Suprapubic skin (tissue), 4 donors: ENCODE measurements at regions not wholly inside any gene's neighbourhood (a gene's known extent, or its start where the extent isn't known, plus 50 kb on each side); places are given as distances from the start of the nearest gene placed in this dataset.

Source experiments
- DNase-seq, 2 donors: peaks; one replicate each; pipeline ENCODE4 v3.0.0-alpha.2; 2019; ENCODE audit warnings: low spot score in 2 of 2
- H3K27ac ChIP-seq: fragments of 200-600 bp; sonication (generic); one replicate; pipeline ENCODE4 v1.5.1; 2019
- H3K27me3 ChIP-seq: fragments of 200-600 bp; sonication (generic); one replicate; pipeline ENCODE4 v1.5.1; 2019
- H3K36me3 ChIP-seq: fragments of 200-600 bp; sonication (generic); one replicate; pipeline ENCODE4 v1.5.1; 2019
- H3K4me1 ChIP-seq: fragments of 200-600 bp; sonication (generic); one replicate; pipeline ENCODE4 v1.5.1; 2019
- H3K4me3 ChIP-seq: fragments of 200-600 bp; sonication (generic); one replicate; pipeline ENCODE4 v1.5.1; 2019; ENCODE audit warnings: mild to moderate bottlenecking
- H3K9me3 ChIP-seq: fragments of 200-600 bp; sonication (generic); one replicate; pipeline ENCODE4 v1.5.1; 2019
- CTCF ChIP-seq, 2 donors: fragments of 200-600 bp in 1 of 2; fragments of 450-650 bp in 1 of 2; sonication (generic) in 1 of 2; IDR thresholded peaks; one replicate each; pipeline ENCODE4 v1.5.1; 2016 to 2019; ENCODE audit warnings: antibody characterized with exemption in 2 of 2, mild to moderate bottlenecking in 1 of 2, moderate library complexity in 1 of 2
- EP300 ChIP-seq: sonication (generic); formaldehyde crosslinking; IDR thresholded peaks from one replicate; pipeline ENCODE4 v1.6.1; 2017; ENCODE audit warnings: antibody characterized with exemption
- POLR2A ChIP-seq, 2 donors: fragments of 450-650 bp; IDR thresholded peaks; one replicate each; pipeline ENCODE4 v1.6.1; 2017; ENCODE audit warnings: antibody characterized with exemption in 2 of 2, mild to moderate bottlenecking in 2 of 2, moderate library complexity in 2 of 2
- POLR2AphosphoS5 ChIP-seq, 3 donors: sonication (generic); formaldehyde crosslinking; IDR thresholded peaks; one replicate each; pipeline ENCODE4 v1.6.1; 2017; ENCODE audit warnings: antibody characterized with exemption in 3 of 3
- WGBS: methylation state at CpG from one replicate; pipeline ENCODE4 v1.1.5; 2018; 5-methylcytosine and 5-hydroxymethylcytosine counted together

- TF ChIP-seq POLR2AphosphoS5 (IDR thresholded peaks at IDR 0.05): no peak
- no peak for TF ChIP-seq CTCF (IDR thresholded peaks at IDR 0.05)
- TF ChIP-seq POLR2A (IDR thresholded peaks at IDR 0.05): no peak
- no peak for TF ChIP-seq EP300
- no peak overlapping the region for H3K4me3 ChIP-seq
These were observed 56.7 kb upstream of the SIAH1 start for GRCh38 chr16:48441863-48442279.

GRCh38 chr16:48441106-48441505 is 55.9 kb upstream of the SIAH1 start:
- Histone ChIP-seq H3K4me3 (no peak overlapping the region), H3K27me3 (no peaks in the 10 kb centered on the region), H3K36me3 (no peaks in the 10 kb centered on the region), H3K9me3 (no peaks in the 10 kb centered on the region), H3K4me1 (peaks cover 8% of the 10 kb centered on the region), H3K27ac (no peak overlapping the region)
- WGBS: 82% methylated on average over 6 of the region's 6 CpGs
- DNase-seq: no peak
- TF ChIP-seq CTCF (IDR thresholded peaks at IDR 0.05) (no peak), POLR2A (IDR thresholded peaks at IDR 0.05) (no peak), EP300 (no peak), POLR2AphosphoS5 (IDR thresholded peaks at IDR 0.05) (no peak)

More at GRCh38 chr16:48441863-48442279, 56.7 kb upstream of the SIAH1 start:
- H3K4me1 ChIP-seq: peaks cover 8% of the 10 kb centered on the region
- H3K36me3 ChIP-seq: no peaks in the 10 kb centered on the region
- H3K27ac ChIP-seq: no peak overlapping the region
- no peaks in the 10 kb centered on the region for H3K9me3 ChIP-seq
- WGBS: 84% methylated on average over 5 of the region's 5 CpGs
- H3K27me3 ChIP-seq: no peaks in the 10 kb centered on the region
- DNase-seq: no peak

GRCh38 chr16:48438414-48438813 is 53.2 kb upstream of the SIAH1 start:
- Histone ChIP-seq H3K27me3 (no peaks in the 10 kb centered on the region), H3K4me3 (no peak overlapping the region), H3K9me3 (no peaks in the 10 kb centered on the region), H3K36me3 (no peaks in the 10 kb centered on the region), H3K4me1 (no peaks in the 10 kb centered on the region), H3K27ac (no peak overlapping the region)
- WGBS: 61% methylated on average over 5 of the region's 5 CpGs
- TF ChIP-seq CTCF (IDR thresholded peaks at IDR 0.05) (no peak), POLR2AphosphoS5 (IDR thresholded peaks at IDR 0.05) (no peak), POLR2A (IDR thresholded peaks at IDR 0.05) (no peak), EP300 (no peak)
- no peak for DNase-seq

GRCh38 chr16:48435906-48436305 is 50.7 kb upstream of the SIAH1 start:
- H3K36me3 ChIP-seq: no peaks in the 10 kb centered on the region
- no peaks in the 10 kb centered on the region for H3K9me3 ChIP-seq
- no peak overlapping the region for H3K4me3 ChIP-seq
- no peak for DNase-seq
- H3K27me3 ChIP-seq: no peaks in the 10 kb centered on the region
- TF ChIP-seq POLR2A (IDR thresholded peaks at IDR 0.05) (no peak), CTCF (IDR thresholded peaks at IDR 0.05) (no peak), EP300 (no peak), POLR2AphosphoS5 (IDR thresholded peaks at IDR 0.05) (no peak)
- H3K4me1 ChIP-seq: no peaks in the 10 kb centered on the region
- H3K27ac ChIP-seq: no peak overlapping the region
- WGBS: 79% methylated on average over 5 of the region's 6 CpGs

- H3K4me1 ChIP-seq: no peaks in the 10 kb centered on the region
- no peak overlapping the region for H3K4me3 ChIP-seq
- TF ChIP-seq CTCF (IDR thresholded peaks at IDR 0.05) (no peak), EP300 (no peak), POLR2A (IDR thresholded peaks at IDR 0.05) (no peak), POLR2AphosphoS5 (IDR thresholded peaks at IDR 0.05) (no peak)
- 69% methylated on average over 7 of the region's 7 CpGs for WGBS
- H3K36me3 ChIP-seq: no peaks in the 10 kb centered on the region
- no peak for DNase-seq
- no peaks in the 10 kb centered on the region for H3K9me3 ChIP-seq
- H3K27ac ChIP-seq: no peak overlapping the region
- no peaks in the 10 kb centered on the region for H3K27me3 ChIP-seq
These were observed 50.1 kb upstream of the SIAH1 start for GRCh38 chr16:48435318-48435680.
